ENCODE measurements at regions not wholly inside any gene's neighbourhood (a gene's known extent, or its start where the extent isn't known, plus 50 kb on each side); places are given as distances from the start of the nearest gene placed in this dataset.
A peak's percentile ranks its signal among the peaks of the same experiment; 100 is the strongest.

DNA sequence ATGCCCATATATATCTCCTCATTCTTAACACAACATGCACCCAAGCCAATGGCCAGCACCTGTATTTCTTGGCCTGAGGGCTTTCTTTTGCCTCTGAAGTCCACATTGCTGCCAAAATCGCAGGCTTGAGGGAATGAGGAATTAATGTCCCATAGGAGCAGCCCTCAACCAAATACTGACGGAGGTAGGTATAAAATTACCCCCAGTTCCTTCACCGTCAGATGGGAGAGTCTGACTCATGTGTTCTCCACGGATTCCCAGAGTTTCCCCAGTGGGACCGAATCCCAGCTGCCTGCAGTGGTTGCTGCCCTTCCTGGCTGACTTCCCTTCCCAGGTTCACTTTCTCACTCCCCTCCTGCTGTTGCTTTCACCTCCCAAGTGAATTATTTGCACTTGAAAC is 602.2 kb upstream of the NOX3 start:
- Histone ChIP-seq H3K4me3 (ENCODE audit: low read depth, low read length) (no peak overlapping the region), H3K36me3 (ENCODE audit: control insufficient read depth, insufficient read depth, low read length) (no peaks in the 10 kb centered on the region), H3K4me1 (ENCODE audit: control insufficient read depth, insufficient read depth, low read length, poor library complexity, severe bottlenecking) (no peaks in the 10 kb centered on the region), H3K9me3 (ENCODE audit: control insufficient read depth in 2 of 2, low read length in 2 of 2) (no peaks in the 10 kb centered on the region), H3K27ac (ENCODE audit: insufficient read depth, low read length, poor library complexity, severe bottlenecking) (no peak overlapping the region), H3K27me3 (ENCODE audit: control insufficient read depth, insufficient read depth, low read length) (no peaks in the 10 kb centered on the region)
- ATAC-seq (ENCODE audit: low read depth in 2 of 2) (no peak), DNase-seq (no peak)
- Mint-ChIP-seq H3K9me3 (peaks cover 1 to 10% (median 4%) of the 10 kb centered on the region in 7 donors), H3K27me3 (peaks cover 4% of the 10 kb centered on the region), H3K36me3 (no peaks in the 10 kb centered on the region), H3K4me1 (peaks cover 0 to 5% (median 0%) of the 10 kb centered on the region in 4 donors), H3K4me3 (no peak overlapping the region), H3K27ac (no peak overlapping the region)

DNA sequence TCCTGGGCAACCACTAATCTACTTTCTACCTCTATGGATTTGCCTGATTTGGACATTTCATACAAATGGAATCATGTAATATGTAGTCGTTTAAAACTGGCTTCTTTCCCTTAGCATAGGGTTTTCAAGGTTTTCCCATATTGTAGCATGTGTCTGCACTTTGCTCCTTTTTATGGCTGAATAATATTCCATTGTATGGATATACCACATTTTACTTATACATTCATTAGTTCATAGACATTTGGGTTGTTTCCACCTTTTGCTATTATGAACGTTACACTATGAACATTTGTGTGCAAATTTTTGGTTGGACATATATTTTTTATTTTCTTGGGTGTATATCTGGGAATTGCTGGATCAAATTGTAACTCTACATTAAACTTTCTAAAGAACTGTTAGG is 600.4 kb upstream of the NOX3 start:
- Histone ChIP-seq H3K4me3 (ENCODE audit: low read depth, low read length) (no peak overlapping the region), H3K4me1 (ENCODE audit: control insufficient read depth, insufficient read depth, low read length, poor library complexity, severe bottlenecking) (no peaks in the 10 kb centered on the region), H3K36me3 (ENCODE audit: control insufficient read depth, insufficient read depth, low read length) (no peaks in the 10 kb centered on the region), H3K9me3 (ENCODE audit: control insufficient read depth in 2 of 2, low read length in 2 of 2) (no peaks in the 10 kb centered on the region), H3K27ac (ENCODE audit: insufficient read depth, low read length, poor library complexity, severe bottlenecking) (no peak overlapping the region), H3K27me3 (ENCODE audit: control insufficient read depth, insufficient read depth, low read length) (no peaks in the 10 kb centered on the region)
- ATAC-seq (ENCODE audit: low read depth in 2 of 2) (no peak), DNase-seq (no peak)
- H3K36me3 Mint-ChIP-seq: no peaks in the 10 kb centered on the region
- peaks cover 1 to 10% (median 4%) of the 10 kb centered on the region in 7 donors for H3K9me3 Mint-ChIP-seq
- peaks cover 4% of the 10 kb centered on the region for H3K27me3 Mint-ChIP-seq
- H3K27ac Mint-ChIP-seq: no peak overlapping the region
- peaks cover 0 to 5% (median 0%) of the 10 kb centered on the region in 4 donors for H3K4me1 Mint-ChIP-seq
- no peak overlapping the region for H3K4me3 Mint-ChIP-seq

DNA sequence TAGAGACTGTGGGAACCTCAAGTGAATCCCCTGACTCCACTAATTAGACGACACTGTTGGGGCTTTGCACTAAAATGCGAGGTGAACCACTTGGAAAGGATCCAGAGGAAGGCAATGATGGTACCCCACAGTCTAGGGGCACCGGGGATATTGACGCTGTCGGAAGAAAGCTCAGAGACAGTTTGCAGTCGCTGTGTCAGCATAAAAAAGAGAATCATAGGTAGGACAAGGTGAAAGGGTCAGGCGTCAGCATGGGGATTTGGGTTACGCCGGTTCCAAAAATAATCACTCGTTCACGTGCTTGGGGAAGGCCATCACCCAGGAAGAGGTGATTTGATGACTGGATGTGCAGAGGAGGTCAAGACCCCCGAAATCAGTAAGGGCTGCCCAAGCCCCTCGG is 598.0 kb upstream of the NOX3 start:
- no peaks in the 10 kb centered on the region for H3K27me3 ChIP-seq (ENCODE audit: control insufficient read depth, insufficient read depth, low read length)
- Mint-ChIP-seq H3K9me3 (peaks cover 2 to 14% (median 7%) of the 10 kb centered on the region in 7 donors), H3K4me3 (no peak overlapping the region), H3K36me3 (no peaks in the 10 kb centered on the region), H3K4me1 (no peaks in the 10 kb centered on the region), H3K27me3 (peaks cover 4% of the 10 kb centered on the region), H3K27ac (no peak overlapping the region)
- DNase-seq (no peak), ATAC-seq (ENCODE audit: low read depth in 2 of 2) (no peak)
- no peak overlapping the region for H3K4me3 ChIP-seq (ENCODE audit: low read depth, low read length)
- no peaks in the 10 kb centered on the region for H3K9me3 ChIP-seq (ENCODE audit: control insufficient read depth in 2 of 2, low read length in 2 of 2)
- H3K4me1 ChIP-seq (ENCODE audit: control insufficient read depth, insufficient read depth, low read length, poor library complexity, severe bottlenecking): no peaks in the 10 kb centered on the region
- no peak overlapping the region for H3K27ac ChIP-seq (ENCODE audit: insufficient read depth, low read length, poor library complexity, severe bottlenecking)
- no peaks in the 10 kb centered on the region for H3K36me3 ChIP-seq (ENCODE audit: control insufficient read depth, insufficient read depth, low read length)

DNA sequence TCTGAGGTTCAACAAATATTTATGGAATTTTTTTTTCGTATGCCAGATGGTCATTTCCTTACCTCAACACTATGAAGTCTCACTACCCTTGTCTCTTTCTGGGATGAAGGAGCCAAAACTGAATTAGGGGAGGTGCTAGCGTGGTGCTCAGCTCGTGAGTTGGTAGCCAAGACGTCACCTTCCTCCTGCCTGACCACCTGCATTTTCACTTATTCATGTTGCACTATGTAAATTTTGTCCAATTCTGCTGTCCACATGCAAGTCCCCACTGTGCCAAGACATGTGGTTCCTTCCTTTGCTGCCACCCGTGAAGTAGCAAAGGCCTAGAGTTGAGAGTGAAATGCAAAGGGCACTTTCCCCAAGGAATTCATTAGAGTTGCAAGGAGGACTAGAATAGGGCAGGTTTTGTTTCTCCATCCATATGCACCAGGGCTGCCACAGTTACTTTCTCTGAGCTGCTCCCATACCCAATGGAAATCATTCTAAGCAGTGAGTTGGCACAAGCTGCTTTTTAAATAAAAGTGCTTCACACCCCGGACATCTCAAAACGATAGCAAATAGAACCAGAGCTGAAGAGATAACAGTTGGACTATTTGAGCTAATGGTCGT is 591.3 kb upstream of the NOX3 start:
- no peak for DNase-seq
- no peak overlapping the region for H3K27ac Mint-ChIP-seq

DNA sequence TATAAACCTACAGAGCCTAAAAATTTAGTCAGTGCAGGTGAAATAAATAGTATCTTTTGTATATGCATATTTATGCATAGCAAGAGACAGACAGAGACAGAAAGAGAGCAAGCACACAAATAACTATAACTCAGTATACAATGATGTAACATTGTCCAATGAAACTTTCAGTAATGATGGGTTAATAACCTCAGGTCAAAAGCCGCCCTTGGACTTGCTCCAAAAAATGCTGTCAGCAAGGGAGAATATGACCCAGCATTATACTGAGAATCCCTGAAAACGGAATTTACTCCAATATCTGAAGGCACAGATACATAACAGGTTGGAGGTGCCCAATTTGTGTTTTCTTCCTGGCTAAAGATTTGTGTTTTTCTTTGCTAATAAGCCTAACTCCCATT is 590.6 kb upstream of the NOX3 start:
- no peak for DNase-seq
- Mint-ChIP-seq H3K4me3 (no peak overlapping the region), H3K27me3 (no peaks in the 10 kb centered on the region), H3K36me3 (no peaks in the 10 kb centered on the region), H3K9me3 (peaks cover 0 to 14% (median 5%) of the 10 kb centered on the region in 7 donors), H3K27ac (no peak overlapping the region), H3K4me1 (no peaks in the 10 kb centered on the region)
- no peaks in the 10 kb centered on the region for H3K27me3 ChIP-seq (ENCODE audit: control insufficient read depth, insufficient read depth, low read length)
- H3K4me3 ChIP-seq (ENCODE audit: low read depth, low read length): no peak overlapping the region
- no peak overlapping the region for H3K27ac ChIP-seq (ENCODE audit: insufficient read depth, low read length, poor library complexity, severe bottlenecking)
- no peaks in the 10 kb centered on the region for H3K36me3 ChIP-seq (ENCODE audit: control insufficient read depth, insufficient read depth, low read length)
- no peaks in the 10 kb centered on the region for H3K4me1 ChIP-seq (ENCODE audit: control insufficient read depth, insufficient read depth, low read length, poor library complexity, severe bottlenecking)
- no peak for ATAC-seq (ENCODE audit: low read depth in 2 of 2)
- no peaks in the 10 kb centered on the region for H3K9me3 ChIP-seq (ENCODE audit: control insufficient read depth in 2 of 2, low read length in 2 of 2)

More for the DNA sequence above, 591.3 kb upstream of the NOX3 start:
- no peak for ATAC-seq (ENCODE audit: low read depth in 2 of 2)
- no peaks in the 10 kb centered on the region for H3K36me3 ChIP-seq (ENCODE audit: control insufficient read depth, insufficient read depth, low read length)
- H3K27me3 ChIP-seq (ENCODE audit: control insufficient read depth, insufficient read depth, low read length): no peaks in the 10 kb centered on the region
- H3K27ac ChIP-seq (ENCODE audit: insufficient read depth, low read length, poor library complexity, severe bottlenecking): no peak overlapping the region
- H3K36me3 Mint-ChIP-seq: no peaks in the 10 kb centered on the region
- H3K4me1 Mint-ChIP-seq: no peaks in the 10 kb centered on the region
- no peaks in the 10 kb centered on the region for H3K27me3 Mint-ChIP-seq
- peaks cover 0 to 14% (median 6%) of the 10 kb centered on the region in 7 donors for H3K9me3 Mint-ChIP-seq
- no peaks in the 10 kb centered on the region for H3K4me1 ChIP-seq (ENCODE audit: control insufficient read depth, insufficient read depth, low read length, poor library complexity, severe bottlenecking)
- H3K4me3 ChIP-seq (ENCODE audit: low read depth, low read length): no peak overlapping the region
- no peaks in the 10 kb centered on the region for H3K9me3 ChIP-seq (ENCODE audit: control insufficient read depth in 2 of 2, low read length in 2 of 2)
- no peak overlapping the region for H3K4me3 Mint-ChIP-seq

DNA sequence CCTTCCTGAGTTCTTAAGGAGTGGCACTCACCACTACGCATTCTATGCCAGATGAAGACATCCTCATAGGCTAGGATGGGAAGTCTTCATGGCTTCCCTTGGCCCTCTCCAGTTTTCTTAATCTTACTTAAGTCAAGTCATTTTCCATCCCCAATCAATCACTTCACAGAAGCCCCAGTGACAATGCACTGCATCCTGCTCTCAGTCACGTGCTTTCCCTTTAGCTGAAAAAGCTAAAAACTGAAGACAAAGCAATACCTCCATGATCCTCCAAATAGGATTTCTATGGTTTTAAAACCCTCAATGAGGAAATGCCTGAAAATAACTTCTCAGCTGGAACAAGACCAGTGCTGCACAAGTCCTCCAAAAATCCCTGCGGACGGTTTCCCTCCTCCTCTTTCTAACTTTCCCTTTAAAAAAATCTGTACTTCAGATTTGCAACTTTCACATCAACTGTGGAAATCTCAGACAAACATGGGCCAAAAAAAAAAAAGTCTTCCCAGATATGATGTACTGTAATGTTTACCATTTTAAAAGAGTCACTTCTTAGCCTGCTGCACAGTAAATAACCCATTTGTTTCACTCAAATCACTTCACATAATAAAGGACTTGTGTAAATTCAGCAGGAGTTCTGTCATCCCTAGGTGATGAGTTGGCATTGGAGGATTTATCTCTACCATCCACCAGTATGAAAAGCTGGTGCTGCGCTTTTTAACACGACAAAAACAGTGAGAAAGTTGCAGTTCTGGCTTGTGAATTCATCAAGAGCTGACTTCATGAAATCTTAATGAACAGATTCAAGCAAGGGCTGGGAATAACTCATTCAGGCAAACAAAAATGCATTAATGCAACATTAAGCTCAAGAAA is 590.0 kb upstream of the NOX3 start:
- H3K9me3 ChIP-seq (ENCODE audit: control insufficient read depth in 2 of 2, low read length in 2 of 2): no peaks in the 10 kb centered on the region
- H3K4me3 ChIP-seq (ENCODE audit: low read depth, low read length): no peak overlapping the region
- Mint-ChIP-seq H3K4me3 (no peak overlapping the region), H3K9me3 (peaks cover 0 to 14% (median 5%) of the 10 kb centered on the region in 7 donors), H3K4me1 (no peaks in the 10 kb centered on the region), H3K27me3 (no peaks in the 10 kb centered on the region), H3K36me3 (no peaks in the 10 kb centered on the region), H3K27ac (peak overlapping the region in 1 of 3 donors; percentile 83)
- no peaks in the 10 kb centered on the region for H3K27me3 ChIP-seq (ENCODE audit: control insufficient read depth, insufficient read depth, low read length)
- no peaks in the 10 kb centered on the region for H3K4me1 ChIP-seq (ENCODE audit: control insufficient read depth, insufficient read depth, low read length, poor library complexity, severe bottlenecking)
- DNase-seq (no peak), ATAC-seq (ENCODE audit: low read depth in 2 of 2) (no peak)
- H3K27ac ChIP-seq (ENCODE audit: insufficient read depth, low read length, poor library complexity, severe bottlenecking): no peak overlapping the region
- H3K36me3 ChIP-seq (ENCODE audit: control insufficient read depth, insufficient read depth, low read length): no peaks in the 10 kb centered on the region

DNA sequence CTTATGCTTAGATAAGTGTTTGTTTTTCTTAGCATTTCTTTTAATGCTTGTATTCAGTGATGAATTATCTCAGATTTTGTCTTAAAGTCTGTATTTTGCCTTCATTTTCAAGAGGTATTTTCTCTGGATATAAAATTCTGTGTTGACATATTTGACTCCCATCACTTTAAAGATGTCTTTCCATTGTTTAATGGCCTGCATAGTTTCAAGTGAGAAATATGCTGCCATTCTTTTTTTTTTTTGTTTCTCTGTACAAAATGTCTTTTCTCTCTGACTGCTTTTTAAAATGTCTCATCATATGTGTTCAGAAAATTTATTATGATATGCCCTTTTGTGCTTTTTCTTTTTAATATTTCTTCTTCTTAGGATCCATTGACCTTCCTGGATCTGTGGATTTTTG is 578.0 kb upstream of the NOX3 start:
- DNase-seq (no peak), ATAC-seq (ENCODE audit: low read depth in 2 of 2) (no peak)
- no peaks in the 10 kb centered on the region for H3K36me3 ChIP-seq (ENCODE audit: control insufficient read depth, insufficient read depth, low read length)
- H3K4me3 Mint-ChIP-seq: no peak overlapping the region
- no peak overlapping the region for H3K27ac Mint-ChIP-seq
- peaks cover 5 to 7% of the 10 kb centered on the region in 2 experiments for H3K9me3 ChIP-seq (ENCODE audit: control insufficient read depth in 2 of 2, low read length in 2 of 2)
- H3K27me3 ChIP-seq (ENCODE audit: control insufficient read depth, insufficient read depth, low read length): no peaks in the 10 kb centered on the region
- peaks cover 0 to 7% (median 6%) of the 10 kb centered on the region in 4 donors for H3K4me1 Mint-ChIP-seq
- H3K36me3 Mint-ChIP-seq: peaks cover 8% of the 10 kb centered on the region
- H3K27me3 Mint-ChIP-seq: no peaks in the 10 kb centered on the region
- peaks cover 0 to 13% (median 6%) of the 10 kb centered on the region in 7 donors for H3K9me3 Mint-ChIP-seq
- H3K4me1 ChIP-seq (ENCODE audit: control insufficient read depth, insufficient read depth, low read length, poor library complexity, severe bottlenecking): peaks cover 3% of the 10 kb centered on the region
- no peak overlapping the region for H3K27ac ChIP-seq (ENCODE audit: insufficient read depth, low read length, poor library complexity, severe bottlenecking)
- H3K4me3 ChIP-seq (ENCODE audit: low read depth, low read length): no peak overlapping the region

All from CD4-positive, CD25-positive, alpha-beta regulatory T cell (primary cell).